GM18907 (cell line): ENCODE measurements at regions not wholly inside any gene's neighbourhood (a gene's known extent, or its start where the extent isn't known, plus 50 kb on each side); places are given as distances from the start of the nearest gene placed in this dataset.

Experiments
- ATAC-seq: cut with Tn5 transposase; IDR thresholded peaks from one replicate; pipeline ENCODE4 v1.9.1; 2021; ENCODE audit warnings: mild to moderate bottlenecking, moderate library complexity; ENCODE audit not compliant: unreplicated experiment

- peak; percentile 85 for ATAC-seq
Measured at GRCh38 chr4:146029939-146030710, 91.5 kb upstream of the ZNF827 start.

- ATAC-seq = peak; percentile 58
Measured at GRCh38 chr4:146029147-146029546, 90.5 kb upstream of the ZNF827 start.

GRCh38 chr4:146027761-146028160 lies 89.1 kb upstream of the ZNF827 start:
- ATAC-seq = no peak

GRCh38 chr4:146023334-146023967 lies 84.8 kb upstream of the ZNF827 start:
- peak; percentile 98 for ATAC-seq

GRCh38 chr4:146022541-146022940 lies 83.9 kb upstream of the ZNF827 start:
- no peak for ATAC-seq

- ATAC-seq = no peak
Measured at GRCh38 chr4:146018247-146018646, 79.6 kb upstream of the ZNF827 start.

- ATAC-seq = no peak
Measured at GRCh38 chr4:146004730-146005129, 66.1 kb upstream of the ZNF827 start.

- ATAC-seq = no peak
Measured at GRCh38 chr4:145988628-145989027, 50.0 kb upstream of the ZNF827 start.
